SKM-1 treated with dmso at 0.1 percent for 144 hours (cell line): ENCODE measurements at regions not wholly inside any gene's neighbourhood (a gene's known extent, or its start where the extent isn't known, plus 50 kb on each side); places are given as distances from the start of the nearest gene placed in this dataset.
"Not testable (repeated sequence)": the region's sequence is repeated elsewhere in the genome, so short reads cannot be mapped to it uniquely, and the experiment has no call there.

Source experiments
- DNase-seq: peaks from one replicate; lab custom pipeline; 2025; ENCODE audit not compliant: unreplicated experiment; lab: John Stamatoyannopoulos, UW

DNA sequence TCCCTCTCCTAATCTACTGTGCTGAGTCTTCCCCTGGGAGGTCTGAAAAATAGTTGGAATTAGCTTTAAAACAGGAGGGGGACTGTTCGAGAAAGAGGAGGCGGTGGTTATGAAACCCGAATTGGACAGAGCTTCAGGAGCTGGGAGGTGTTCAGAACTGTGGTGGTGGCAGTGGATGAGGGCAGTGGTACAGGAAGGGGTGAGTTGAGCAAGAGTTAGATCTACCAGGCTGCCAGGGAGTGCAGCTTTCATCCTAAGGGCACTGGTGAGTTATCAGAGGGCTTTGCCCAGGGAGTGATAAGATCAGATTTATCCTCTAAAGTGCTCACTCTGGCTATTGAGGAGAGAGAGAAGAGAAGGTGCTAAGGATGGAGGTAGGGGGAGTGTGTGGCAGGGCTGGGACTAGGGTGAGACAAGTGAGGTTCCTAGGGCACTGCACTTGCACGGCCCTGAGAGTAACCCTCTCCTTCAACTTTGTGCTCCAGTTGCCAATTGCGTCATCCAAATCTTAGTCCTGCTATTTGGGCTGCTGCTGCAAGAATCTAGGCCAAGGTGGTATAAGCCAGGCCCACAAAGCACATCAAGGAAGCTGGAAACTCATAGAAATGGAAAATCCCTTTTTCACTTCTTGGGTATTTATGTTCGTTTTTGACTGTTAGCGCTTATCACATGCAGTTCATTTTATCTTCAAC is 540.3 kb downstream of the XYLT1 start:
- DNase-seq: no peak

DNA sequence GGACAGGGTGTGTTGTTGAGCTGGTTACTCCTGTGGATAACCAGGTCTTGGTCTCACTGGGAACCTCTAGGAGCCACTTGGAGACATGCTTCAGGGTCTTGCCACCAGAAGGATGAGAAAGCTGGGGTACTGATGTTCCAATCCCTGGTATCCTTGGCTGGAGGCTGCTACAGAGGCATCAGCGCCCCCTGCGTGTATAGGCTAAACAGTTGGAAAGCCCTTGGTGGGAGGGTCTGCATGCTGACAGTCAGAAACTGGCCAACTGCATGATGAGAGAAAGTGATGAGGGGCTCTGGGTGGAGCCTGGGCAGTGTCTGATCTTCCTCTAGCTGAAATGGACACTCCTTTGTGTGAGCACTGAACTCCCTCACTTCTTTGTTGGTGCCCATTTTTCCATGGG is 536.9 kb downstream of the XYLT1 start:
- DNase-seq: no peak

DNA sequence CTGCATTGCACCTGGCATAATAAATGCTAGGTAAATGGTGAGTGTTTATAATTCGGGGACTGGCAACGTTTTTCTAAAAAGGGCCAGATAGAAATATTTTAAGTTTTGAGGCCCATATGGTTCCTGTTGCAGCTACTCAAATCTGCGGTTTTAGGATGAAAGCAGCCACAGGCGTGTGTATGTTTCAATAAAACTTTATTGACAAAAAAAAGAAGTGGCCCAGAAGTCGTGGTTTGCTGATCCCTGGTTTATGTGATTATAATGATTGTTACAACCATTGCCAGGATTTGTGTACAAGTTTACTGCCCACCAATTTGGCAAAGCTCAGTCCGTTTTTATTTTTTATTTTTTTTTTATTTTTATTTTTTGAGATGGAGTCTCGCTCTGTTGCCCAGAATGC is 536.1 kb downstream of the XYLT1 start:
- DNase-seq: no peak

DNA sequence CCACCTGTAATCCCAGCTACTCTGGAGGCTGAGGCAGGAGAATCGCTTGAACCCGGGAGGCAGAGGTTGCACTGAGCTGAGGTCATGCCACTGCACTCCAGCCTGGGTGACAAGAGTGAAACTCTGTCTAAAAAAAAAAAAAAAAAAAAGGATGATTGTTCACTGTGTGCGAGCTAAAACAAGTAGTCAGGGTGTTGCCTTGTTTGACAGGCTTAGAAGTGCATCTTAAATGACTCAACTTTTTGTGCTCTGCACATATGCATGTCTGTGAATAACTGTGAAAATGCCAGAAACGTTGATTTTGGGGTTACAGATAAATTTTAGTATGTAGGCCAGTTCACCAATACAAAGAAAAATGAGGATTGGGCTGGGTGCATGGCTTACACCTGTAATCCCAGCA is 534.9 kb downstream of the XYLT1 start:
- DNase-seq: not testable (repeated sequence)

DNA sequence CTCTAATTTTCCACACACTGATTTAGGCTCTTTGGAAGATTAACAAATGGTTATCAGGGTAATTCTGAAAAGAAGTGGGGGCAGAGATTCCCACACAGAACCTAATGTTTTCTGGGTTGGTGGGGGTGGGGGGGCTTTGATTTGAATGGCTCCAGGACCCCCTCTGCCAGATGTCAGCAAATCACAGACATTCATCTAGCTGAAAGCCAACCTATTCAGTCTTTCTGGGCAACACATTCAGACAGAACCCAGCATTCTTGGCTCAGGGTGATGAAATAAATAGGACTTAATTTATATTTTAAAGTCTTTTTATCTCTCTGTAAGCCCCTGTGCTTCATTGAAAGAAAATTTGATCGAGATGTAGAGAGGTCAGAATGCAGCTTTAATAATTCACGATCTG is 533.2 kb downstream of the XYLT1 start:
- DNase-seq: no peak

DNA sequence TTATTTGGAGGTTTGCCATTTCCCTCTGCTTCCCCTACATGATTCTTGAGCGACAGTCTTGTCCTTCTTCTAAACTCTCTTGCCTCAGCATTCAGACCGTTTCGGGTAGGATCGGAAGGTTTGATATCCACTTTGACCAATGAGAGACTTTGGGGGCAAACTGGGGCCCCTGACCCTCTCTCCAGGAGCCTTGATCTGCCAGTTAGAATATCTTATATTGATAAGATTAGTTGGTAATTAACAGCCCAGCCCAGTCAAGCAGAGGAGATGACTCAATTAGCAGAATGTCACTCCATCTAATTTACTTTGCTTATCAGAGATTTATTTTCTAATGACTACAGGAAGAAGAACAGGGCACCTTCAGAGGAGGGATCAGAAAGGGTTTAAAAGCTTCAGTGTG is 532.8 kb downstream of the XYLT1 start:
- DNase-seq: no peak

DNA sequence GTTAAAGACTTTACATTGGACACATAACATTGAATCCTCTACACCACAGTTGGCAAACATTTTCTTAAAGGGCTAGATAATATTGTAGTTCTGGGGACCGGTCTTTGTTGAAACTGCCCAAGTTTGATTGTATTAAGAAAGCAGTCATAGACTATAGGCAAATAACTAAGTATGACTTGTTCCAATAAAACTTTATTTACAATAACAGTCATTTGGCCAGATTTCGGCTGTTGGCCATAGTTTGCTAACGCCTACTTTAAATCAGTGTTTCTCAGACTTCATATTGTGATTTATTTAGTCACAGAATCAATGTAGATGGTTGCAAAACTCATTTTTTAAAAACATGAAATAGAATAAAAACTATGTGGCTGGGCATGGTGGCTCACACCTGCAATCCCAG is 531.8 kb downstream of the XYLT1 start:
- no peak for DNase-seq

DNA sequence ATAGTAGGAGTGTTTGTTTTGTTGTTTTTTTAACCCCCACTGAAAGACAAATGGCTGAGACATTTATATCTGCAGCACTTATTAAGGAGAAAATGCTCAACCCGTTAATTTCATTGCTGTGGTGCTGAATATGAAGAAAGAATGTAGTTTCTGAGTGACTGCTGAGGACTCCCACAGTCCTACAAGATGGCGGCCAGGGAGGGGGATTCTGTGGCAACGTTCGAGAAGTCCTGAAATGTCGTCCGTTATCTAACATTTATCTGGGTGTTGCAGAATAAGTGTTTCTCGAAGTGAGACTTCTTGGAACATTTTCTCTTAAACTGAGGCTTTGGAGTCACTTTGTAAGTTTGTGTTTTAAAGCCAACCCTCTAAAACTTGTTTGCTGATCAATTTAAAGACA is 530.4 kb downstream of the XYLT1 start:
- no peak for DNase-seq

DNA sequence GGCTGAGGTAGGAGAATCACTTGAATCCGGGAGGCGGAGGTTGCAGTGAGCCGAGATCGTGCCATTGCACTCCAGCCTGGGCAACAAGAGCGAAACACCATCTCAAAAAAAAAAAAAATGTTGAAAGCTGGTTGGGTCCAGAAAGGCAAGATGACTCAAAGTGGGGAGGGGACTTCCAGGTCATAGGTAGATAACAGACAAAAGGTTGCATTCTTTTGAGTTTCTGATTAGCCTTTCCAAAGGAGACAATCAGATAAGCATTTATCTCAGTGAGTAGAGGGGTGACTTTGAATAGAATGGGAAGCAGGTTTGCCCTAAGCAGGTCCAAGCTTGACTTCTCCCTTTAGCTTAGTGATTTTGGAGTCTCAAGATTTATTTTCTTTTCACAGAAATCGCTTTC is 527.9 kb downstream of the XYLT1 start:
- DNase-seq: not testable (repeated sequence)

DNA sequence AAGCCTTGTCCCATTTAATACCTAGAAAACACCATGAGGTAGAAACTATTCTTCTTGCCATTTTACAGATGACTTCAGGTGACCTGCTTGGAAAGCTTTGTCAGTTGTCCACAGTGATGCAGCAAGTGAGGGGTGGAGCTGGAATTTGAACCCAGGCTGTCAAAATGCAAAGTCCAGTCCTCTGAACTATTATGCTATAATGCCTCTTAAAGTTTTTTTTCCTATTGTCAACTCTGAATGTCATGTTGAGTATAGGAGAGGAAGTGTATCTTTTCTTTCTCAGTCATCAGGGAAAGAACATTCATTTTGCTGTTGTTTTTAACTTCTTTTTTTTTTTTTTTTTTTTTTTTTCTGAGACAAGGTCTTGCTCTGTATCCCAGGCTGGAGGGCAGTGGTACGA is 525.6 kb downstream of the XYLT1 start:
- DNase-seq: no peak

DNA sequence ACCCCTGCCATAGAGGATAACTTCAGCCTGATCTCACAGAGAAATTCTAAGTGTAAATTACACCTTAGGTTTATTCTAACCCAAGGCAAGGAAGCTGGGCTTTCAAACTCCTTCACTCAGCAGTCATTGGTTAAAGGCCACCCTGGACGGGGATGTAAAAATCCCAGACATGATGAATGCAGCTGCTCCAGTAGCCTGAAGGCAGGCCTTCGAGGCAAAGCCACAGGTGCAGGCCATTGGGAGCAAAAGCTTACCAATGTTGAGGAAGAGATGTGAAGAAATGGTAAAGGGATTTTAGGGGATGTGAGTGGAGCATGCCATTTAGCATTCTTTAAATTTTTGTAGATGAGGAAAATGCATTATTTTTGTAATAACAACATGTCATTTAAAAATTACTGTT is 514.4 kb downstream of the XYLT1 start:
- no peak for DNase-seq

DNA sequence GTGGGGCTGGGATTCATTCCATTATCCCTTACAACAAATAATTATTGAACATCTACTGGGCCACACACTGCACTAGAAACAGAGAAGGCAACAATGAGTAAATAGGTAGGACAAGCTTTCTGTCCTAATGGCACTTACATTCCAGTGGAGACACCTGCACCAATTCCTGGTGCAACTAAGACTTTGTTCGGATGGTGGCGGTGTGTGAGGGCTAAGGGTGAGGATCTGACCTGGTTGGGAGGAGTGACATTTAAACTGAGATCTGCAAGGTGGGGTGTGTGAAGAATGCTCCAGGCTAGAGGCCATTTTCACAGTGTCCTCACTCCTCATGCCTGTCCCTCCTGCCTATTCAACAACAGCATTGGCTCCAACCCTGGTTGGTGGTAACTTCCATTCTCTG is 510.0 kb downstream of the XYLT1 start:
- no peak for DNase-seq

DNA sequence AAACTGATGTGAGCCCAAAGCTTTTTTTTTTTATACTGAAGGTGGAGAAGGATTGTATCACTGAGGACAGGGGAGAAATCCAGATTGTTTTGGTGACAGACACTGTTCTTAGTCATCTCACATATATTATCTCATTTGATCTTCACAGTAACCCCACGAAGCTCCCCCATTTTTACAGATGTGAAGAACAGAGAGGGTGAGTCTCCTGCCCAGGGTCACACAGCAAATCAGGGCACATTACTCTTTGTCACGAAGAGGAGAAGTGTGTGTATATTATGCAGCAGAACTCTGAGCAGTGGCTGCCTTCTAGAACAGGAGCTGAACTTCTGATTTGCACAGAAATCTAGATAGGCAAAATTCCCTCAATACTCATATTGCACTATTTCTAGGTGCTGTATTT is 504.3 kb downstream of the XYLT1 start:
- no peak for DNase-seq

DNA sequence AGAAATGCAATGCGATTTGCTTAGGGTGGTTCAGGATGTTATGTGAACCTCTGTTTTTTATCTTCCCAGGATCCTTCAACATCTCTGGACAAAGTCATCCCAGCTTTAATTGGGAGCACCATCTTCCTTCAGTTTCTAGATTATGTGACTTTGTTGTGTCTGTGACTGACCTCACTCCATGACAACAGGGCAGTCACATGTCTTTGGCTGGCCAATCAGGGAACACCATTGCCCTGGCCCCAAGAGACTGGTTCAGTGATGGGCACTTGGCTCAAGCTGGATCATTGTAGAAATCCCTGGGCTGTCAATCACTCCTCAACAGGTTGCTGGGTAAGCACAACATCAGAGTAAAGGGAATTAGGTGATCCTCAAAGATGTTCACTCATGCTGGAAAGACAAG is 499.7 kb downstream of the XYLT1 start:
- no peak for DNase-seq

DNA sequence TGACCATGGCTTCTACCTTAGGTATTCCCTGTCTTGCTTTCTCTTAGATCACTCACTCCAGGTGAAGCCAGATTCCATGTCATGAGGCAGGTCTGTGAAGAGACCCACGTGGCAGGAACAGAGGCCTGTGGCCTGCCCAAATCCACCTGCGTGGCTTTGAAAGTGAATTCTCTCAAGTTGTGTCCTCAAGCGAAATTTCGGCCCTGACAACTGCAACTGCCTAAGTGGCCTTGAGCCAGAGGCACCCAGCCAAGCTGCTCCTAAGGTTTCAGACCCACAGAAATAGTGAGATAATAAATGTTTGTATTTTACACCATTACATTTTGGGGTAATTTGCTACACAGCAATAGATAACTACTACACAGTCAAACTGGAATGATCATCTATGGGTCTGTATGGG is 497.9 kb downstream of the XYLT1 start:
- no peak for DNase-seq

DNA sequence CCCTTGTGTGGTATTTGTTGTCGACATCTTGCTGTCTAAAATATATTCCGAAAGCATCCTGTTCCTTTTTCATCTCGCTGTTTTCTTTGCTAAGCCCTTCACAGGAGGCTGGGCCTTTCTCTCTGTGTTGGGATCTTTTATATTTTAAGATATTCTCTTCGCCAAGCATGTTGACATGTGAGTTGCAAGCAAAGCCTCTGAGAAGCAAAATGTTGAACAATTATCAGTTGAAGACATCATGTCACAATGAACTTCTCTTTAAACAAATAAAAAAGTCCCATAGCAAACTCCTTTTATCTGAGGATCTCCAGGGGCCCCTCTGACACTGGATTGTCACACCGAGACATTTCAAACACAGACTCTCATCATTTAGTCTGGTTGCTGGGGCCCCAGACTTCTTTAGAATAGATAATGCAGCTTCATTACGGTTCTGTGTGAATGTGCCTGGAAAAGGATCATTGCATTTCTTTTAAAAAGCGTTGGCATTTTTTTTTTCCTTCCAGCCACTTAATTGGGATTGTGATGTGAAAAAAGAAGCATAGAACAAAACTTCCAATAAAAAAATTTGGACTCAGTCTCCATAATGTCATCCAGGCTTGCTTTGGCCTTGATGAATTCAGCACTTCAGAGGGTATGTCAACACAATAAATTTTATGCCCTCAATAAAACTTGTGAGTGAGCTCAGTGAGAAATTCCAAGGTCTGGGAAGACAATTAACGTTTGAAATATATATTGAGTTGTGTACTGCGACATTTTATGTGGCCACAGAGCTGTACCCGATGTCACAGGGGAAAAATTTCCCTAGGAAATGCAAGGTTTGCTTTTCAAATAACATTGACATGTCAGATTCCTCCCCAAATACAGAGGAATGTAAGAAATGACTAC is 496.8 kb downstream of the XYLT1 start:
- DNase-seq: no peak

DNA sequence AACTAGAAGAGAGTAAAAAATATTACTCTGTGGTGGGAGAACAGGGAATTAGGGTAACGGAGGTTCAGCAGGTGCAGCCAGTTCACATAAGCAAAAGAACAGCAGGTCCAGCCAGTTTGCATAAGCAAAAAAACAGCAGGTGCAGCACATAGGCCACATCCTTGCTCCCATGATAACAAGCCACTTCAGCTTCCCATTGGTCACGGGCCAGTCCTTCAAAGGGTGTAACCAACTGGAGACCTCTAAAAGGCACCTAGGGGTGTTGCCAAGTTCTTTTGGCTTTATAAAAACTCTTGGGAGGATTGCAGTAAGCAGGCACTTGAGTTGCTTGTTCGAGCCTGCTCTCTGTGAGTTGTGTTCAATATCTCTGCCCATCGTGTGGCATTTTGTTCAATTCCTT is 488.1 kb downstream of the XYLT1 start:
- no peak for DNase-seq

DNA sequence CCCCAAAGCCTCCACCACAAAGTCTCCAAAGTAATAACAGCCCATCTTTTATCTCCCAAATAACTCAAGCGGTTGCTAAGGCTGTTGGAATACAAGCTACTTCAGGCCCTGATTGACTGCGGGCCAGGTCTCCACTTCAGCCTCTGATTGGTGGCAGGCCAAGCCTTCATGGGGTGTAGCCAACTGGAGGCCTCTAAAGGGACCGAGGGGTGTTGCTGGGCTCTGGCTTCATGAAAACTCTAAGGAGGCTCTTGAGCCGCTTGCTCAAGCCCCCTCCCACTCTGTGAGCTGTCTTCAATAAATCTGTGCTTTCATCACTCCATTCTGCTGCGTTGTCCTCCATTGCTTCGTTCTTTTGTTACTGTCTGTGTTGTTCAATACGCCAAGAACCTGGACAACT is 487.2 kb downstream of the XYLT1 start:
- no peak for DNase-seq

DNA sequence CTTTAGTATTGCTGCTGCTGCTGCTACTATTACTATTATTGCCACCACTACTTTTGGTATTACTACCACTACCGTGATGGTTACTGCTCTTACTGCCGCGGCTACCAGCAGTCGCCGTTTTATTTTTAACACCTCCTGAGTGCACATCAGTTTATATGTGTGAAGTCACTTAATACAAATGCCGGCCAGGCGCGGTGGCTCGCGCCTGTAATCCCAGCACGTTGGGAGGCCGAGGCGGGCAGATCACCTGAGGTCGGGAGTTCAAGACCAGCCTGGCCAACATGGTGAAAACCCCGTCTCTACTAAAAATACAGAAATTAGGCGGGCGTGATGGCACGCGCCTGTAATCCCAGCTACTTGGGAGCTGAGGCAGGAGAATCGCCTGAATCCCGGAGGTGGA is 486.7 kb downstream of the XYLT1 start:
- DNase-seq: not testable (repeated sequence)

DNA sequence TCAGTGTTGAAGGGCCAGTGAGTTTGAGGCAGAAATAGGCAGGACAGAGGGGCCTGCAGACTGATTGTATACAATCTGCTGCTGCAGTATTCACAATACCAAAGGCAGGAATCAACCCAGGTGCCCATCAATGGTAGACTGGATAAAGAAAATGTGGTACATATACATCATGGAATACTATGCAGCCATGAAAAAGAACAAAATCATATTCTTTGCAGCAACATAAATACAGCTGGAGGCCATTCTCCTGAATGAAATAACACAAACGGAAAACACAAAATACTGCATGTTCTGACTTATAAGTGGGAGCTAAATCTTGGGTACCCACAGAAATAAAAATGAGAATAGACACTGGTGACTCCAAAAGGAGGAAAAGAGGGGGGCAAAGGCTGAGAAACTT is 485.1 kb downstream of the XYLT1 start:
- no peak for DNase-seq

DNA sequence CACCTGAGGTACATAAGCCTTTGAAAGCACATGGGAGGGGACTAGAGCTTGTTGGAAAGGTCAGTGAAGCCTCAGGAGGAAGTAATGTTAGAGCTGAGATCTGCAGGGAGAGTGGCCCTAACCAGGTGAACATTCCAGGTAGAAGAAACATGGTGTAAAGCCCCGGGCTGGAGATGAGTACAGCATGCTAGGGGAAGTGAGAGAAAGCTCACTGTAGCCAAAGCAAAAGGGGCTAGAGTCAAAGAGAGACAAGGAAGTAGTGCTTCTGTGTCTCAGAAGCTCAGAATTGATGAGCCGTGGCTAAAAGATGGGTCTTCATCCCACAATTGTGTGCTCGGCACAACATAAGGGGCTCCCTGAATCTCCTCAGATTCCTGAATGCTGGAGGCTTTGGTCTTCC is 481.8 kb downstream of the XYLT1 start:
- no peak for DNase-seq

DNA sequence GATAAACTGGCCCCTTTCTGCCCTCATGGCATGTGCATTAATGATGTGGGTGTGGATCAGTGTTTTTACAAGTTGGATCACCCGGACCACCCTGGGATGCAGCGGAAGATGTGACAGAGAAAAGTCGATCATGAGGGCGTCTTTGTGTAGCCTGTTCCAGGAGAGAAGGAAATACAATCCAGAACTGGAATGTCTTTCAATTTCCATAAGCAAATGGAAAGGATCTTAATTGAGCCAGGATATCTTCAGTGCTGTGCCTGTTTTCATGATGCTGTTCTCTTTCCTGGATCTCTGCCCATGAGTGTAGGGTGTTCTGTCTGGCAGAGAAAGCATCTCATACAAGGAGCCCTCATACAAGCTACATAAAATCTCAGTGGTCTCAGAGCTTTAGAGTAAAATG is 481.4 kb downstream of the XYLT1 start:
- no peak for DNase-seq

DNA sequence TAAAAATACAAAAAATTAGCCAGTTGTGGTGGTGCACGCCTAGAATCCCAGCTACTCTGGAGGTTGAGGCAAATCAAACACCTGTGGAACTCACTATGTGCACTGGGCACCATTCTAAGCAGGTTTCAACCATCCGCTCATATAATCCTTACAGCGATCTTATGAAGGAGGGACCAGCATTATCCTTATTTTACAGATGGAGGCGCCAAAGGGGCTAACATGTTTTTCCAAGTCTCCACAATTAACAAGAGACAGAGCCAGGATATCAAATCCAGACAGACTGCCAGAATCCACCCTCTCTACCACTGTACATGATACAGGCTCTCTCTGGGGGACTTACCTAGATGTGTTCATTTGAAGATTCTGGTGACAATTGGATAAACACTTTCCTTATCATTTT is 479.0 kb downstream of the XYLT1 start:
- no peak for DNase-seq
